ENCODE measurements at regions not wholly inside any gene's neighbourhood (a gene's known extent, or its start where the extent isn't known, plus 50 kb on each side); places are given as distances from the start of the nearest gene placed in this dataset.

DNA sequence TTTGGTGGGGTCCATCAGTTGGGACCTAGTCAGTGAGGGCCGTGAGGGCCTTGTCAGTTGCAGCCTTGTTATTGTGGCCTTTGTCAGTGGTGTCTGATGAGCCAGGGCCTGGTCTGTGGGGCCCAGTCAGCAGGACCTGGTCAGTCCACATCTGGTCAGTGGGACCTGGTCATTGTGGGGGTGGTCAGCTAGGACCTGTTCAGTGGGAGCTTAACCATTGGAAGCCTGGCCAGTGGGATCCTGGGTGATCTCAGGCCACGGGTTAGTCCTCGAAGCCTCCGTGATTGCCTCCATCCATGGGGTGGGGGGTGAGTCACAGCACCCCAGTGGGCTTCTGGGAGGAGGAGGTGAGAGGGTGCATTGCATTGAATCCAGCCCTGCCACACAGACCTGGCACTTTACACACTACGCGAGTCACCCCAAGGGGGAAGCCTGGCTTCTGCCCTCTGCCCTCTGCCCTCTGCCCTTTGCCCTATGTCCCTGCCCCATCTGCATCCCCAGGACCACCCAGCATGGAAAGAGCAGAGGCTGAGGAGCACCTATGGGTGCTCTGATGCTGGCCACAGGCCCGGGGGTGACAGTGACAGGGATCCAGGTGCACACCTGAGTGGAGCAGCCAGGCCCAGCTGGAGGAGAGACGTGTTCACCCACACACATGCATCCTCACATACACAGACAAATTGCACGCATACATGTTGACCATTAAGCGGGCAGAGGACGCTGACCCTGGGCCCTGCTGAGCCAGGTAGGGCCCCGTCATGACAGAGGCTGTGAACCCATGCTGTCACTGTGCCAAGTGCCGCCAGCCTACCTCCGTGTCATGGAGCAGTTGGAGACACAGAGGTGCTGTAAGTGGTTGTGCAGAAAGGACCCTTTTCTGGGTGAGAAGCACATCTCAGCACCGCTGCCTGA is 59.8 kb upstream of the TPM4 start:
- TF ChIP-seq, protein P1, sequence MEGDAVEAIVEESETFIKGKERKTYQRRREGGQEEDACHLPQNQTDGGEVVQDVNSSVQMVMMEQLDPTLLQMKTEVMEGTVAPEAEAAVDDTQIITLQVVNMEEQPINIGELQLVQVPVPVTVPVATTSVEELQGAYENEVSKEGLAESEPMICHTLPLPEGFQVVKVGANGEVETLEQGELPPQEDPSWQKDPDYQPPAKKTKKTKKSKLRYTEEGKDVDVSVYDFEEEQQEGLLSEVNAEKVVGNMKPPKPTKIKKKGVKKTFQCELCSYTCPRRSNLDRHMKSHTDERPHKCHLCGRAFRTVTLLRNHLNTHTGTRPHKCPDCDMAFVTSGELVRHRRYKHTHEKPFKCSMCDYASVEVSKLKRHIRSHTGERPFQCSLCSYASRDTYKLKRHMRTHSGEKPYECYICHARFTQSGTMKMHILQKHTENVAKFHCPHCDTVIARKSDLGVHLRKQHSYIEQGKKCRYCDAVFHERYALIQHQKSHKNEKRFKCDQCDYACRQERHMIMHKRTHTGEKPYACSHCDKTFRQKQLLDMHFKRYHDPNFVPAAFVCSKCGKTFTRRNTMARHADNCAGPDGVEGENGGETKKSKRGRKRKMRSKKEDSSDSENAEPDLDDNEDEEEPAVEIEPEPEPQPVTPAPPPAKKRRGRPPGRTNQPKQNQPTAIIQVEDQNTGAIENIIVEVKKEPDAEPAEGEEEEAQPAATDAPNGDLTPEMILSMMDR (IDR thresholded peaks at IDR 0.05), result no peak
- TF ChIP-seq POLR2A (IDR thresholded peaks at IDR 0.05), result no peak
- H3K4me1 ChIP-seq, result no peaks in the 10 kb centered on the region
- H3K36me3 ChIP-seq, result no peaks in the 10 kb centered on the region
- no peaks in the 10 kb centered on the region for H3K9me3 ChIP-seq
- DNase-seq, result peak in 1 of 3 donors; percentile 38
- no peak overlapping the region for H3K27ac ChIP-seq
- no peaks in the 10 kb centered on the region for H3K27me3 ChIP-seq
- H3K4me3 ChIP-seq, result no peak overlapping the region

DNA sequence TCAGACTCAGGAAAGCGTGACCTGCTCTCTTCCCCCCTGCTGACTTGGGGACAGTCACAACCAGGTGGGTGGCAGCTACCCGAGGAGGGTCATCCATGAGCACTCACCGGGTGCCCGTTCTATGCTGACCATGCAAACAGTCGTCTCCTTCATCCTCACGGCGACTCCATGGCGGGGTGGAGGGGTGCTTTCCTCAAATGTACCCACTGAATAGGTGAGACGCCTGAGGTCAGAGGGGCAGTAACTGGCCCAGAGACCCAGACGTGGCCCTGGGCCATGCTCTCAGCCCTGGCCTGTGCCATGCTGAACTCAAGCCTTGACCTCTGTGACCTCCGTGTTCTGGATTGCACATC is 59.2 kb upstream of the TPM4 start:
- no peaks in the 10 kb centered on the region for H3K27me3 ChIP-seq
- no peak for DNase-seq
- no peaks in the 10 kb centered on the region for H3K9me3 ChIP-seq
- TF ChIP-seq, protein P1 (IDR thresholded peaks at IDR 0.05), result no peak
- no peak for TF ChIP-seq POLR2A (IDR thresholded peaks at IDR 0.05)
- H3K36me3 ChIP-seq, result no peaks in the 10 kb centered on the region
- no peak overlapping the region for H3K27ac ChIP-seq
- H3K4me3 ChIP-seq, result no peak overlapping the region
- H3K4me1 ChIP-seq, result no peaks in the 10 kb centered on the region

DNA sequence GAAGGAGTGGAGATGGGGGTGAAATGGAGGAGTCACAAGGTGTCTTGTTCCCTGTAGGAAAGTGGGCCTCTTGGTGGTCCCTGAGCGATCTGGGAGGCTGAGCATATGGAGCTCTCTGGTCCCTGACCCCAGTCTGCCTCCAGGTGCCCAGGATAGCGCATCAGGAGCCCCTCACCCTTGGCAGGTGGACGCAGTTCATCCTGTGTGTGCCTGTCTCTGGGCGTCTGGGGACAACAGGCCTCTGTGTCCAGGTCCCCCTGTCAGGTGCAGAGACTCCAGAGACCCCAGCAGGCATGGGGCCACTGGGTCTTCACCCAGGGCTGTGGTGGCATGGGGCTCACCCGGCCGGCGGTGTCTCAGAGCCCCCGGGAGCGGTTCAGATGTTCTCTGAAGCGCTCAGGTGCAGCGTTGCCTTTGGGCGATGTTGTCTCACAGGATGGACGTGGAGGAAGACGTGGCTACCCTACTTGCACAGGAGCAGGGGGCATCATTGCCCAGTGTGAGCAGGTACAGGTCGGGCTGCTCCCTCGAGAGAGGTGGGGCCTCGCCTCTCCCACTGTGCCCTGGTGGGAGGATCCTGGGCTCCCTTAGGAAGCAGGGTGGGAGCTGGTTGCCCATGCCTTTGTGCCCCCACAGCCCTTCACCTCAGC is 58.1 kb upstream of the TPM4 start:
- Histone ChIP-seq H3K27ac (no peak overlapping the region), H3K9me3 (no peaks in the 10 kb centered on the region), H3K4me1 (no peaks in the 10 kb centered on the region), H3K36me3 (no peaks in the 10 kb centered on the region), H3K27me3 (no peaks in the 10 kb centered on the region), H3K4me3 (no peak overlapping the region)
- TF ChIP-seq, protein P1 (IDR thresholded peaks at IDR 0.05), result no peak
- no peak for TF ChIP-seq POLR2A (IDR thresholded peaks at IDR 0.05)
- peak in 1 of 3 donors; percentile 32 for DNase-seq

DNA sequence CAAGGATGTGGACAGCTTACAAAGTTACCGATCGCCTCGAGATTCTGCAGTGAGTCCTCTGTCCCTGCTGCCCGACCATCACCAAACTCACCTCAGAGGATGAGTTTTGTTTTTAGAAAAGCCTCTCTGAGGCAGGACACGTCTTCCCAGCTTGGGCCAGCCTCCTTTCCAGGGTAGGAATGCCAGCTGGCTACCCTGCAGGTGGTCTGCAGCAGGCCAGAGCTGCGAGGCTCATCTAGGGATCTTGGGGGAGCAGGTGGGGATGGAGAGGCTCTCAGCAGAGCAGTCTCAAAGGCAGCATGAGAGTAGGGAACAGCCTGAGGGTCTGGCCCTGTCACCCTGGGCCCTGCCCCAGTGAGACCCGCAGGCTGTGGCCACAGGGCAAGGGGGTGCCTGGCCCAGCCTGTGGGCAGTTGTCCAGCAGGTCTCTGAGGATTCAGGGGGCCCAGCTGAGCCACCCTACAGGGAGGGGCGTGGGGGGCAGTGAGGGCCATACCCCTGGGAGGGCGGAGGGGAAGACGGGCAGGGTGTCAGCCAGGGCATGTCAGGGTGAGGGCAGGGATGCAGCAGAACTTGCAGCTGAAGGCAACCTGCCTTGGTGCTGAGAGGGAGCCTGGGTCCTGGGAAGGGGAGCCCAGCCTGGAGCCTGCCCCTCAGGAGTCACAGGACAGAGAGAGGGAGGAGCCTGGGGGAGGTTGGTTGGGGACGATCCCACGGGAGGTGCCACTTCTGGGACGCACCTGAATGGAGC is 57.3 kb upstream of the TPM4 start:
- Histone ChIP-seq H3K27ac (no peak overlapping the region), H3K4me3 (no peak overlapping the region), H3K9me3 (no peaks in the 10 kb centered on the region), H3K27me3 (no peaks in the 10 kb centered on the region), H3K4me1 (no peaks in the 10 kb centered on the region), H3K36me3 (no peaks in the 10 kb centered on the region)
- peak in 1 of 3 donors; percentile 38 for DNase-seq
- TF ChIP-seq POLR2A (IDR thresholded peaks at IDR 0.05), result no peak
- TF ChIP-seq, protein P1 (IDR thresholded peaks at IDR 0.05), result no peak

DNA sequence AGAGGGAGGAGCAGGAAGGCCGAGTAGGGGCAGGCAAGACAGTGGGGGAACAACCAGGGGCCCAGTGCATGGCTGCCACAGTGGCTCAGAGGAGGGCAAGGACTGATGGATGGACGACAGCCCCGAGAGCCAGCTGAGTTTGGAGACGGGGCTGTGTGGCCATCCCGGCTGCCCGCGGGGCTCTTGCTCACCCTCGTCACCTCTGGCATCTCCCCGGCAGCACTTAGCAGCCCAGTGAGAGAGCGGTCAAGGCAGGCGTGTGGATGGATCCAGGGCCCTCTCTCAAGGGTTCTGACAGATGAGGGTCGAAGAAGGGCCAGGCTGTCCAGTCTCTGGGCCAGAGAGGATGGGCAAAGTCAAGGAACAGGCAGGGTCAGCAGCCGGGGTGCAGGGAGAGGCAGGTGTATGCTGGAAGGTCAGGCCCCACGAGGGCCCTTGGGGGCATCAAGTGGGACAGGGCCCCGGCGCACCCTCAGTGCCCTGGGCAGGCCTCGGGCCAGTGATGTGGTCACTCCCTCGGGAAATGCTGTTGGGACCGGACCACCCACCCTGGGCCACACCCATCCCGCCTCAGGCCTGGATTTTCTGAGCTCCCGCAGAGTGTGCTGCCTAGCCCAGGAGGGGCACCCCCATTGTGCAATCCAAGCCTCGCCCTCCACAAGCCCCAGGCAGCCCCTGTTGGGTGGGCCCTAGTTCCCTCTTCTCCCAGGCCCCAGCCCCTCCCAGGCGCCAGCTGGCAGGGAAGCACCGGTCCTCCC is 56.4 kb upstream of the TPM4 start:
- Histone ChIP-seq H3K4me3 (no peak overlapping the region), H3K4me1 (no peaks in the 10 kb centered on the region), H3K27ac (no peak overlapping the region), H3K36me3 (no peaks in the 10 kb centered on the region), H3K9me3 (no peaks in the 10 kb centered on the region), H3K27me3 (no peaks in the 10 kb centered on the region)
- DNase-seq, result peak in 1 of 3 donors; percentile 38
- TF ChIP-seq POLR2A (IDR thresholded peaks at IDR 0.05), result no peak
- TF ChIP-seq, protein P1 (IDR thresholded peaks at IDR 0.05), result no peak

All from Peyer's patch (tissue), 4 donors.